GM12878 (cell line): ENCODE measurements at regions not wholly inside any gene's neighbourhood (a gene's known extent, or its start where the extent isn't known, plus 50 kb on each side); places are given as distances from the start of the nearest gene placed in this dataset.

ENCODE experiments used
- ATAC-seq: fragments of 200-7000 bp; cut with Tn5 transposase; 3 replicates; pipeline ENCODE4 v1.9.1; 2020; ENCODE audit warnings: mild to moderate bottlenecking, moderate library complexity
- BruUV-seq: library from RNA; stranded (reverse); fragments of 400-500 nt; replicated peaks from 2 replicates; lab custom pipeline; 2021; lab: Mats Ljungman, UMichigan
- CTCF ChIA-PET: fragments of 300-600 bp; sonication (Branson Sonifier 250); formaldehyde crosslinking; extraction: SDS; loops from one replicate; lab custom pipeline; 2021; ENCODE audit warnings: inconsistent platforms; lab: Yijun Ruan, JAX
- POLR2A ChIA-PET: fragments of 350-600 bp; formaldehyde crosslinking; extraction: SDS; loops from one replicate; lab custom pipeline; 2021; ENCODE audit warnings: inconsistent platforms; lab: Charles Lee
- RAD21 ChIA-PET: fragments of 300-600 bp; sonication (Branson Sonifier 250); formaldehyde crosslinking; loops from one replicate; lab custom pipeline; 2023; ENCODE audit warnings: antibody characterized with exemption; ENCODE audit not compliant: unreplicated experiment; lab: Charles Lee
- SMC1A ChIA-PET: fragments of 300-600 bp; sonication (Branson Sonifier 250); formaldehyde crosslinking; loops from one replicate; lab custom pipeline; 2023; ENCODE audit not compliant: unreplicated experiment, uncharacterized antibody; lab: Charles Lee
- DNase-seq: peaks from one replicate; pipeline ENCODE4 v3.0.0-alpha.2; 2011; ENCODE audit warnings: low read depth, low spot score
- FAIRE-seq: peaks from 3 replicates; lab custom pipeline; 2011; peaks lifted over from hg19 to GRCh38; lab: Jason Lieb, UNC
- H2AFZ ChIP-seq: 2 replicates; pipeline ENCODE4 v1.6.0; 2011; ENCODE audit warnings: low read depth, low read length, control low read depth; ENCODE audit not compliant: control insufficient read depth
- H3K27ac ChIP-seq: 2 replicates; pipeline ENCODE4 v1.5.1; 2011; ENCODE audit warnings: control low read depth; ENCODE audit not compliant: control insufficient read depth, insufficient read depth
- H3K27me3 ChIP-seq, 2 experiments: replicated peaks in 1 of 2; 2 replicates each; pipeline versions ENCODE4 v1.6.0 to v1.6.1; 2011; ENCODE audit warnings: low read length in 1 of 2; ENCODE audit not compliant: control insufficient read depth in 2 of 2, insufficient read depth in 2 of 2
- H3K36me3 ChIP-seq, 2 experiments: 2 replicates each; pipeline ENCODE4 v1.5.1; 2011; ENCODE audit warnings: low read length in 1 of 2; ENCODE audit not compliant: control insufficient read depth in 2 of 2, insufficient read depth in 2 of 2
- H3K4me1 ChIP-seq: 2 replicates; pipeline ENCODE4 v1.6.1; 2011; ENCODE audit warnings: mild to moderate bottlenecking, low read length, moderate library complexity, mixed read lengths; ENCODE audit not compliant: control insufficient read depth, insufficient read depth
- H3K4me2 ChIP-seq: 2 replicates; pipeline ENCODE4 v1.6.0; 2011; ENCODE audit warnings: control low read depth; ENCODE audit not compliant: control insufficient read depth, insufficient read depth
- H3K4me3 ChIP-seq: fragments of 200-600 bp; sonication (generic); 2 replicates; pipeline ENCODE4 v1.5.1; 2016
- H3K79me2 ChIP-seq: 2 replicates; pipeline ENCODE4 v1.6.0; 2011; ENCODE audit warnings: low read length; ENCODE audit not compliant: control insufficient read depth, insufficient read depth
- H3K9ac ChIP-seq: 2 replicates; pipeline ENCODE4 v1.8.0; 2011; ENCODE audit warnings: low read length, control low read depth, mixed read lengths; ENCODE audit not compliant: control insufficient read depth, insufficient read depth
- H3K9me3 ChIP-seq: replicated peaks from 3 replicates; pipeline ENCODE4 v1.5.1; 2011; ENCODE audit warnings: mild to moderate bottlenecking, low read length; ENCODE audit not compliant: control insufficient read depth, insufficient read depth
- H4K20me1 ChIP-seq: 2 replicates; pipeline ENCODE4 v1.6.0; 2011; ENCODE audit not compliant: control insufficient read depth, insufficient read depth
- BACH1 ChIP-seq: fragments of 450-650 bp; IDR thresholded peaks from 2 replicates; pipeline ENCODE4 v1.6.1; 2017; ENCODE audit warnings: mild to moderate bottlenecking, borderline replicate concordance
- BCL11A ChIP-seq: IDR thresholded peaks from 2 replicates; pipeline ENCODE4 v1.6.1; 2011; ENCODE audit warnings: low read depth, low read length
- BHLHE40 ChIP-seq, 2 experiments: fragments of 450-650 bp in 1 of 2; IDR thresholded peaks; 2 replicates each; pipeline ENCODE4 v1.6.1; 2011 to 2017; ENCODE audit warnings: low read depth in 2 of 2, borderline replicate concordance in 1 of 2, improper control_type of control experiment in 1 of 2, low read length in 1 of 2, mild to moderate bottlenecking in 1 of 2
- ESRRA ChIP-seq: IDR thresholded peaks from 2 replicates; pipeline ENCODE4 v1.6.1; 2012; ENCODE audit warnings: mild to moderate bottlenecking, low read length, improper control_type of control experiment
- HDAC2 ChIP-seq: fragments of 200-600 bp; sonication (generic); IDR thresholded peaks from 2 replicates; pipeline ENCODE4 v1.6.1; 2017
- IRF3 ChIP-seq: fragments of 450-650 bp; IDR thresholded peaks from 2 replicates; pipeline ENCODE4 v1.6.1; 2014; ENCODE audit warnings: mild to moderate bottlenecking
- MYB ChIP-seq: fragments of 150-350 bp; IDR thresholded peaks from 2 replicates; pipeline ENCODE4 v1.6.1; 2014; ENCODE audit warnings: mild to moderate bottlenecking, low read depth, low read length, borderline replicate concordance
- NFYB ChIP-seq: IDR thresholded peaks from 2 replicates; pipeline ENCODE4 v1.6.1; 2011; ENCODE audit warnings: low read depth, mild to moderate bottlenecking, low read length, improper control_type of control experiment, moderate library complexity; ENCODE audit not compliant: insufficient read depth
- RELB ChIP-seq: fragments of 450-650 bp; IDR thresholded peaks from 2 replicates; pipeline ENCODE4 v1.6.1; 2017; ENCODE audit warnings: low read depth, mild to moderate bottlenecking, moderate library complexity
- SIN3A ChIP-seq: IDR thresholded peaks from 2 replicates; pipeline ENCODE4 v1.6.1; 2012; ENCODE audit warnings: low read depth, low read length, improper control_type of control experiment
- SMAD1 ChIP-seq: fragments of 450-650 bp; IDR thresholded peaks from 2 replicates; pipeline ENCODE4 v1.6.1; 2018; ENCODE audit warnings: mild to moderate bottlenecking, low read depth; ENCODE audit not compliant: partially characterized antibody
- ZBTB4 ChIP-seq: fragments of 450-650 bp; formaldehyde crosslinking; IDR thresholded peaks from 2 replicates; pipeline ENCODE4 v1.4.0; 2022; ENCODE audit warnings: mild to moderate bottlenecking, moderate library complexity
- ZNF24 ChIP-seq: fragments of 450-650 bp; IDR thresholded peaks from 2 replicates; pipeline ENCODE4 v1.6.1; 2017; ENCODE audit warnings: antibody characterized with exemption, mild to moderate bottlenecking
- WGBS: methylation state at CpG from one replicate; pipeline ENCODE4 v1.1.6; 2016; ENCODE audit warnings: low lambda C conversion rate; ENCODE audit not compliant: insufficient replicate concordance, insufficient coverage; ENCODE audit errors: missing lambda C conversion rate; 5-methylcytosine and 5-hydroxymethylcytosine counted together
- in situ Hi-C: fragments of 300-500 bp; cut with MboI; formaldehyde crosslinking; loops from 9 replicates; pipeline ENCODE4 v1.14.3; 2018; ENCODE audit warnings: mixed read lengths
- intact Hi-C: fragments of 100-400 bp; cut with micrococcal nuclease; formaldehyde crosslinking; loops from one replicate; pipeline ENCODE4 v1.14.2; 2022; ENCODE audit not compliant: unreplicated experiment
- TF ChIP-seq, protein P1 (sequence below): IDR thresholded peaks from 2 replicates; pipeline ENCODE4 v1.6.1; 2011; ENCODE audit warnings: low read depth, mild to moderate bottlenecking, low read length, moderate library complexity, borderline replicate concordance; ENCODE audit errors: extremely low read depth

DNA sequence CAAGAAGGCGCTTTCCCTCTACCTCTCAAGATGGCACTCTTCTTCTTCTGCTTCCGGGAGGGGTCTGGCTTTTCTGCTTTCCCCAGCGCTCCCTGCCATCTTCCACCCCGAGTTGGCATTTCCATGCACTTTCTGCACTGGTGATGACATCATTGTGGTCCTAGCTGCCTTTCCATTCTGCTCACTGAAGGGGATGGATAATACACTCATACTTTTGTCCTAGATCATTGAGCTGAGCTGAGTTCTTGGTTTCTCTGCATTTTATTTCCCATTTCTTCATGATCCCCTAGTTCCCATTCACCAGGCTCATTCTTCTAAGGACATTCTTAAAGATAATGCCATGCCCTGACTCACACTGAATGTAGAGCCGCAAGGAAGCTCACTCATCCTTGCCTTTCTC lies 96.7 kb downstream of the EDN1 start (continued):
- no peak for TF ChIP-seq SMAD1

- H3K9me3 ChIP-seq, result no peaks in the 10 kb centered on the region; the same call in 2 of the 3 replicates
- no peaks in the 10 kb centered on the region for H3K36me3 ChIP-seq
- CTCF ChIA-PET, result no interaction called here
- H2AFZ ChIP-seq, result no peak overlapping the region
- BruUV-seq, result no TSS peak
- no peaks in the 10 kb centered on the region for H3K4me1 ChIP-seq
- whole genome bisulfite sequencing, result 28% methylated on average over 3 of the region's 3 CpGs
- no peak overlapping the region for H3K9ac ChIP-seq
- ATAC-seq, result no peak
- no peaks in the 10 kb centered on the region for H3K79me2 ChIP-seq
- no peak for FAIRE-seq
- no peak overlapping the region for H3K27ac ChIP-seq
- TF ChIP-seq HDAC2, result no peak
- TF ChIP-seq ZNF24, result no peak
- TF ChIP-seq MYB, result no peak
- no peak for TF ChIP-seq BACH1
- TF ChIP-seq, protein P1, sequence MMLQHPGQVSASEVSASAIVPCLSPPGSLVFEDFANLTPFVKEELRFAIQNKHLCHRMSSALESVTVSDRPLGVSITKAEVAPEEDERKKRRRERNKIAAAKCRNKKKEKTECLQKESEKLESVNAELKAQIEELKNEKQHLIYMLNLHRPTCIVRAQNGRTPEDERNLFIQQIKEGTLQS, result no peak
- TF ChIP-seq IRF3, result no peak
- TF ChIP-seq BCL11A, result no peak
- no peak for TF ChIP-seq RELB
- TF ChIP-seq BHLHE40 (IDR thresholded peaks at IDR 0.05; ENCODE audit: borderline replicate concordance in 1 of 2, low read depth in 2 of 2, low read length in 1 of 2), result no peak
- TF ChIP-seq ESRRA, result no peak
- TF ChIP-seq NFYB, result no peak
- TF ChIP-seq ZBTB4, result no peak
- no peak for TF ChIP-seq SIN3A
- in situ Hi-C loops, result no loop called here
- no peak overlapping the region for H3K4me2 ChIP-seq
- SMC1A ChIA-PET, result interaction anchor here (1.2 to 2.3 kb wide), 3 partner anchors 8 to 100 kb away, joined by 3 to 8 read pairs (median 6); no protein-coding TSS in a partner anchor
- RAD21 ChIA-PET, result no interaction called here
- intact Hi-C loops, result no loop called here
- no peaks in the 10 kb centered on the region for H4K20me1 ChIP-seq
- no peak for DNase-seq
- H3K4me3 ChIP-seq, result no peak overlapping the region
- POLR2A ChIA-PET, result no interaction called here
- H3K27me3 ChIP-seq, result no peaks in the 10 kb centered on the region
Measured at GRCh38 chr6:12391472-12391871, 101.3 kb downstream of the EDN1 start.
